Liver (tissue), 7 donors: ENCODE measurements at regions not wholly inside any gene's neighbourhood (a gene's known extent, or its start where the extent isn't known, plus 50 kb on each side); places are given as distances from the start of the nearest gene placed in this dataset.

Source experiments
- DNase-seq: peaks from one replicate; pipeline ENCODE4 v3.0.0-alpha.2; 2017; ENCODE audit warnings: low spot score
- H3K27ac ChIP-seq, 2 donors: one replicate each; pipeline ENCODE4 v1.7.0; 2013; ENCODE audit warnings: inconsistent platforms in 2 of 2, low read length in 2 of 2, control low read depth in 1 of 2, low read depth in 1 of 2, mild to moderate bottlenecking in 1 of 2
- H3K27me3 ChIP-seq, 4 donors: one replicate each; pipeline versions ENCODE4 v1.6.1 to v1.7.0; 2013; ENCODE audit warnings: low read length in 3 of 4, inconsistent platforms in 1 of 4, mild to moderate bottlenecking in 1 of 4, moderate library complexity in 1 of 4; ENCODE audit not compliant: control insufficient read depth in 4 of 4, insufficient read depth in 4 of 4
- H3K36me3 ChIP-seq, 4 donors: one replicate each; pipeline versions ENCODE4 v1.6.1 to v1.7.0; 2013; ENCODE audit warnings: low read length in 3 of 4, mild to moderate bottlenecking in 3 of 4, low read depth in 1 of 4, moderate library complexity in 1 of 4; ENCODE audit not compliant: control insufficient read depth in 4 of 4, insufficient read depth in 3 of 4
- H3K4me1 ChIP-seq, 4 donors: one replicate each; pipeline versions ENCODE4 v1.6.1 to v1.7.0; 2013; ENCODE audit warnings: low read length in 3 of 4, mild to moderate bottlenecking in 3 of 4, moderate library complexity in 1 of 4; ENCODE audit not compliant: control insufficient read depth in 4 of 4, insufficient read depth in 4 of 4
- H3K4me3 ChIP-seq, 3 donors: one replicate each; pipeline versions ENCODE4 v1.6.1 to v1.7.0; 2013; ENCODE audit warnings: low read length in 3 of 3, control low read depth in 1 of 3, low read depth in 1 of 3, mild to moderate bottlenecking in 1 of 3
- H3K9ac ChIP-seq, 2 donors: one replicate each; pipeline ENCODE4 v1.7.0; 2013; ENCODE audit warnings: low read length in 2 of 2, mild to moderate bottlenecking in 2 of 2, moderate library complexity in 2 of 2, control low read depth in 1 of 2, low read depth in 1 of 2
- H3K9me3 ChIP-seq, 4 donors: one replicate each; pipeline versions ENCODE4 v1.6.1 to v1.7.0; 2013; ENCODE audit warnings: low read length in 3 of 4; ENCODE audit not compliant: control insufficient read depth in 4 of 4
- ATF3 ChIP-seq: IDR thresholded peaks from 2 replicates; pipeline ENCODE4 v1.6.1; 2016; ENCODE audit warnings: antibody characterized with exemption
- FOXA2 ChIP-seq: IDR thresholded peaks from 2 replicates; pipeline ENCODE4 v1.6.1; 2016; ENCODE audit warnings: antibody characterized with exemption
- GABPA ChIP-seq, 2 donors: IDR thresholded peaks in 1 of 2; conservative IDR thresholded peaks in 1 of 2; 2 replicates each; pipeline ENCODE4 v1.6.1; 2016; ENCODE audit warnings: antibody characterized with exemption in 2 of 2, mild to moderate bottlenecking in 1 of 2, moderate library complexity in 1 of 2
- HNF4A ChIP-seq, 2 donors: conservative IDR thresholded peaks; 2 replicates each; pipeline ENCODE4 v1.6.1; 2016; ENCODE audit warnings: antibody characterized with exemption in 2 of 2, mild to moderate bottlenecking in 2 of 2
- JUND ChIP-seq, 2 donors: IDR thresholded peaks; 2 replicates each; pipeline ENCODE4 v1.6.1; 2016; ENCODE audit warnings: antibody characterized with exemption in 2 of 2
- MAX ChIP-seq: IDR thresholded peaks from 2 replicates; pipeline ENCODE4 v1.6.1; 2016; ENCODE audit warnings: antibody characterized with exemption
- NR2F2 ChIP-seq: IDR thresholded peaks from 2 replicates; pipeline ENCODE4 v1.6.1; 2016; ENCODE audit warnings: antibody characterized with exemption
- RAD21 ChIP-seq, 2 donors: IDR thresholded peaks; 2 replicates each; pipeline ENCODE4 v1.6.1; 2016; ENCODE audit warnings: antibody characterized with exemption in 2 of 2, mild to moderate bottlenecking in 2 of 2
- REST ChIP-seq: IDR thresholded peaks from 2 replicates; pipeline ENCODE4 v1.6.1; 2016; ENCODE audit warnings: antibody characterized with exemption, mild to moderate bottlenecking
- RXRA ChIP-seq, 2 donors: IDR thresholded peaks; 2 replicates each; pipeline ENCODE4 v1.6.1; 2017 to 2018; ENCODE audit warnings: antibody characterized with exemption in 2 of 2, mild to moderate bottlenecking in 1 of 2
- SP1 ChIP-seq: IDR thresholded peaks from 2 replicates; pipeline ENCODE4 v1.6.1; 2018; ENCODE audit warnings: antibody characterized with exemption, mild to moderate bottlenecking
- TAF1 ChIP-seq: conservative IDR thresholded peaks from 2 replicates; pipeline ENCODE4 v1.6.1; 2016; ENCODE audit warnings: antibody characterized with exemption, mild to moderate bottlenecking
- YY1 ChIP-seq: IDR thresholded peaks from 2 replicates; pipeline ENCODE4 v1.6.1; 2016; ENCODE audit warnings: antibody characterized with exemption, mild to moderate bottlenecking
- ZBTB33 ChIP-seq: IDR thresholded peaks from 2 replicates; pipeline ENCODE4 v1.6.1; 2016; ENCODE audit warnings: antibody characterized with exemption
- WGBS: extraction: QIAGEN DNeasy Blood & Tissue Kit; methylation state at CpG from one replicate; pipeline ENCODE4 v1.1.7; 2013; 5-methylcytosine and 5-hydroxymethylcytosine counted together
- donor health status: healthy.
- donor health status: healthy.
- donor health status: healthy.
- donor health status: healthy.

- no peaks in the 10 kb centered on the region for H3K36me3 ChIP-seq
- H3K4me1 ChIP-seq, result peaks cover 0 to 4% (median under 1%) of the 10 kb centered on the region in 4 donors
- no peak overlapping the region for H3K27ac ChIP-seq
- TF ChIP-seq RXRA (IDR thresholded peaks at IDR 0.05), result no peak
- no peak for TF ChIP-seq JUND (IDR thresholded peaks at IDR 0.05)
- no peak for TF ChIP-seq RAD21 (IDR thresholded peaks at IDR 0.05)
- no peak for TF ChIP-seq GABPA (IDR thresholded peaks at IDR 0.05 in 1 of 2, conservative IDR thresholded peaks at IDR 0.05 in 1 of 2)
- TF ChIP-seq YY1, result no peak
- TF ChIP-seq HNF4A (conservative IDR thresholded peaks at IDR 0.05), result no peak
- TF ChIP-seq FOXA2, result no peak
- 93% methylated on average over 4 of the region's 4 CpGs for WGBS
- no peak for DNase-seq
- H3K9ac ChIP-seq, result no peak overlapping the region
- H3K9me3 ChIP-seq, result no peaks in the 10 kb centered on the region
- no peaks in the 10 kb centered on the region for H3K27me3 ChIP-seq
- no peak overlapping the region for H3K4me3 ChIP-seq
Observed at GRCh38 chr2:66058675-66059074, 376.2 kb upstream of the MEIS1 start.

GRCh38 chr2:66057844-66058243 is 377.1 kb upstream of the MEIS1 start:
- H3K9ac ChIP-seq, result no peak overlapping the region
- TF ChIP-seq RAD21 (IDR thresholded peaks at IDR 0.05) (no peak), SP1 (no peak), ATF3 (no peak), GABPA (IDR thresholded peaks at IDR 0.05 in 1 of 2, conservative IDR thresholded peaks at IDR 0.05 in 1 of 2) (no peak), REST (no peak), ZBTB33 (no peak), MAX (no peak), TAF1 (no peak), NR2F2 (no peak), FOXA2 (no peak)
- 91% methylated on average over 1 of the region's 1 CpG for WGBS

More at GRCh38 chr2:66057844-66058243, 377.1 kb upstream of the MEIS1 start:
- Histone ChIP-seq H3K4me3 (no peak overlapping the region), H3K36me3 (no peaks in the 10 kb centered on the region), H3K9me3 (no peaks in the 10 kb centered on the region), H3K4me1 (peaks cover 0 to 4% (median under 1%) of the 10 kb centered on the region in 4 donors), H3K27me3 (no peaks in the 10 kb centered on the region), H3K27ac (no peak overlapping the region)
- DNase-seq, result no peak
